ENCODE measurements at regions not wholly inside any gene's neighbourhood (a gene's known extent, or its start where the extent isn't known, plus 50 kb on each side); places are given as distances from the start of the nearest gene placed in this dataset.
"Not testable (repeated sequence)": the region's sequence is repeated elsewhere in the genome, so short reads cannot be mapped to it uniquely, and the experiment has no call there.

DNA sequence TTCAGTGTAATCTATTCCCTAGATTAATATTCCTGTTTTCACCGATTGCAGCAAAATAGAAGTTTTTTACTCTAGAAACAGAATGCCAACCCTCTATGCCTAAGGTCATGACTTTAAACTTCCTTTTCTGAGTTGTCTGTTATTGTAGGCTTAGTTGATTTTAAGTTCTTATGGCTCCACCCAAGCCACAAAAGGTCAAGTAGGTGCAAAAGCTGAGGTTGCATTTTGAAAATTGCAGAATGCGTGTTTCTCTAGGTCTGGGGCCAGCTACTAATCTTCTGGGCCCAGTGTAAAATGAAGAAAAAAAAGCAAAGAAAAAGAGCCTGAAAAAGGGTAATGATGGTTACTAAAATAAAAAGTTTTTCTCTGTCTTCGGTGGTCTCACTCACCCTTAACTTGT is 635.7 kb upstream of the FAM98A start:
- H3K4me1 ChIP-seq (ENCODE audit: insufficient read depth, low read length, poor library complexity, severe bottlenecking), result no peaks in the 10 kb centered on the region
- ChIA-PET CTCF (ENCODE audit: unreplicated experiment) (no interaction called here), POLR2A (no interaction called here)
- no peak overlapping the region for H2AFZ ChIP-seq (ENCODE audit: low read length)
- H3K27ac ChIP-seq (ENCODE audit: low read depth, low read length, poor library complexity, severe bottlenecking), result no peak overlapping the region
- intact Hi-C loops (cut with micrococcal nuclease; ENCODE audit: unreplicated experiment), result no loop called here
- BruUV-seq (replicated peaks), result no TSS peak
- TF ChIP-seq, protein P1, sequence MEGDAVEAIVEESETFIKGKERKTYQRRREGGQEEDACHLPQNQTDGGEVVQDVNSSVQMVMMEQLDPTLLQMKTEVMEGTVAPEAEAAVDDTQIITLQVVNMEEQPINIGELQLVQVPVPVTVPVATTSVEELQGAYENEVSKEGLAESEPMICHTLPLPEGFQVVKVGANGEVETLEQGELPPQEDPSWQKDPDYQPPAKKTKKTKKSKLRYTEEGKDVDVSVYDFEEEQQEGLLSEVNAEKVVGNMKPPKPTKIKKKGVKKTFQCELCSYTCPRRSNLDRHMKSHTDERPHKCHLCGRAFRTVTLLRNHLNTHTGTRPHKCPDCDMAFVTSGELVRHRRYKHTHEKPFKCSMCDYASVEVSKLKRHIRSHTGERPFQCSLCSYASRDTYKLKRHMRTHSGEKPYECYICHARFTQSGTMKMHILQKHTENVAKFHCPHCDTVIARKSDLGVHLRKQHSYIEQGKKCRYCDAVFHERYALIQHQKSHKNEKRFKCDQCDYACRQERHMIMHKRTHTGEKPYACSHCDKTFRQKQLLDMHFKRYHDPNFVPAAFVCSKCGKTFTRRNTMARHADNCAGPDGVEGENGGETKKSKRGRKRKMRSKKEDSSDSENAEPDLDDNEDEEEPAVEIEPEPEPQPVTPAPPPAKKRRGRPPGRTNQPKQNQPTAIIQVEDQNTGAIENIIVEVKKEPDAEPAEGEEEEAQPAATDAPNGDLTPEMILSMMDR (conservative IDR thresholded peaks at IDR 0.05; ENCODE audit: low read length), result no peak
- no peak for TF ChIP-seq EZH2phosphoT487 (IDR thresholded peaks at IDR 0.05; ENCODE audit: borderline replicate concordance, low read depth, low read length)
- H3K4me3 ChIP-seq (ENCODE audit: low read depth, low read length, poor library complexity, severe bottlenecking), result no peak overlapping the region
- no peak for DNase-seq (ENCODE audit: low spot score)
- no peaks in the 10 kb centered on the region for H3K9me2 ChIP-seq (ENCODE audit: insufficient read depth, low read length)
- H3K9me3 ChIP-seq (ENCODE audit: low read length), result no peaks in the 10 kb centered on the region
- no peaks in the 10 kb centered on the region for H4K20me1 ChIP-seq (ENCODE audit: insufficient read depth, low read length)
- H3K4me2 ChIP-seq (ENCODE audit: low read length), result no peak overlapping the region
- no peaks in the 10 kb centered on the region for H3K79me2 ChIP-seq (ENCODE audit: insufficient read depth, low read depth, low read length)
- H3K36me3 ChIP-seq (ENCODE audit: insufficient read depth, low read length), result no peaks in the 10 kb centered on the region

DNA sequence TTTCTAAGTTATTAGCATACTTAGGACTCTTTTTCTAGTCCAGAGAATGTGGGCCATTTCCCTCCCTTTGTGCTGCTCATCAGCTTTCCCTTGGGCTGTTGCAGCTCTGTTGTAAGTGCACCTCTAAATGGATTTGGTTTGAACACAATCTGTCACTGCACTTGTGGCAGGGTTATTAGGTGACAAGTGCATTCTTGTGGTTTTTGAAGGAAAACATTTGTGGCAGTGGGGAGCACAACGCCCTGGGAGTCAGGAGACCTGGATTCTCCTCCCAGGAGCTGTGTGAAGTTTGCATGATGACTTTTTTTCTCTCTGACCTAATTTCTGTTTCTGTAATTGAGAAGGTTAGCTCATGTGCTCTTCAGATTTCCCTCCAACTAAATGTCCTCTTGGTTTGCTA is 630.9 kb upstream of the FAM98A start:
- CTCF ChIA-PET (ENCODE audit: unreplicated experiment), result no interaction called here
- Histone ChIP-seq H3K79me2 (ENCODE audit: insufficient read depth, low read depth, low read length) (no peaks in the 10 kb centered on the region), H3K4me1 (ENCODE audit: insufficient read depth, low read length, poor library complexity, severe bottlenecking) (no peaks in the 10 kb centered on the region), H3K36me3 (ENCODE audit: insufficient read depth, low read length) (no peaks in the 10 kb centered on the region), H2AFZ (ENCODE audit: low read length) (no peak overlapping the region), H3K9me3 (ENCODE audit: low read length) (no peaks in the 10 kb centered on the region), H3K4me3 (ENCODE audit: low read depth, low read length, poor library complexity, severe bottlenecking) (no peak overlapping the region), H3K27ac (ENCODE audit: low read depth, low read length, poor library complexity, severe bottlenecking) (no peak overlapping the region), H3K9me2 (ENCODE audit: insufficient read depth, low read length) (no peaks in the 10 kb centered on the region; the same call in 1 of the 2 replicates), H4K20me1 (ENCODE audit: insufficient read depth, low read length) (no peaks in the 10 kb centered on the region), H3K4me2 (ENCODE audit: low read length) (no peak overlapping the region)
- intact Hi-C loops (cut with micrococcal nuclease; ENCODE audit: unreplicated experiment), result no loop called here
- TF ChIP-seq, protein P1 (conservative IDR thresholded peaks at IDR 0.05; ENCODE audit: low read length), result no peak
- POLR2A ChIA-PET, result no interaction called here
- no TSS peak for BruUV-seq (replicated peaks)
- DNase-seq (ENCODE audit: low spot score), result no peak

DNA sequence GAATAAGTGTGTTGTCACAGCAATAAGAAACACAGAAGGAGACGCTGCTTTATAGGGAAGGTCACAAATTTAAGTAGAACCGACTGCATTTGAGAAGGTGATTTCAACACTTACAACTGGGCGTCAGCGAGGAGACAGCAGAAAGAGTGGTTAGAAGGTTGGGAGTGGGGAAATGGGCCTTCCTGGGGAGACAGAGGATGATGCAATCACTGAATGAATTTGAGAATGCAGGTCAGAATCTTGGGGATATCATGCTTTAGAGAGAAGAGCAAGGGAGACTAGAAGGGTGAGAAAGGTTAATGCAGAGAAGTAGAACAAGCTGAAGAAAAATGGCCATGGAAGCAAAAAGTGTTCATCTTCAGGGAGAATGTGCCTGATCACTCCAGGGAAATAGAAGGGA is 616.1 kb upstream of the FAM98A start:
- DNase-seq (ENCODE audit: low spot score), result no peak
- intact Hi-C loops (cut with micrococcal nuclease; ENCODE audit: unreplicated experiment), result no loop called here
- Histone ChIP-seq H4K20me1 (ENCODE audit: insufficient read depth, low read length) (no peaks in the 10 kb centered on the region), H3K79me2 (ENCODE audit: insufficient read depth, low read depth, low read length) (no peaks in the 10 kb centered on the region), H3K9me2 (ENCODE audit: insufficient read depth, low read length) (no peaks in the 10 kb centered on the region), H3K4me1 (ENCODE audit: insufficient read depth, low read length, poor library complexity, severe bottlenecking) (no peaks in the 10 kb centered on the region), H3K27ac (ENCODE audit: low read depth, low read length, poor library complexity, severe bottlenecking) (no peak overlapping the region), H3K4me2 (ENCODE audit: low read length) (no peak overlapping the region), H3K36me3 (ENCODE audit: insufficient read depth, low read length) (no peaks in the 10 kb centered on the region), H2AFZ (ENCODE audit: low read length) (no peak overlapping the region), H3K4me3 (ENCODE audit: low read depth, low read length, poor library complexity, severe bottlenecking) (no peak overlapping the region), H3K9me3 (ENCODE audit: low read length) (no peaks in the 10 kb centered on the region)
- BruUV-seq (replicated peaks), result no TSS peak
- POLR2A ChIA-PET, result no interaction called here
- TF ChIP-seq, protein P1 (conservative IDR thresholded peaks at IDR 0.05; ENCODE audit: low read length), result no peak
- no peak for TF ChIP-seq EZH2phosphoT487 (IDR thresholded peaks at IDR 0.05; ENCODE audit: borderline replicate concordance, low read depth, low read length)
- CTCF ChIA-PET (ENCODE audit: unreplicated experiment), result no interaction called here

DNA sequence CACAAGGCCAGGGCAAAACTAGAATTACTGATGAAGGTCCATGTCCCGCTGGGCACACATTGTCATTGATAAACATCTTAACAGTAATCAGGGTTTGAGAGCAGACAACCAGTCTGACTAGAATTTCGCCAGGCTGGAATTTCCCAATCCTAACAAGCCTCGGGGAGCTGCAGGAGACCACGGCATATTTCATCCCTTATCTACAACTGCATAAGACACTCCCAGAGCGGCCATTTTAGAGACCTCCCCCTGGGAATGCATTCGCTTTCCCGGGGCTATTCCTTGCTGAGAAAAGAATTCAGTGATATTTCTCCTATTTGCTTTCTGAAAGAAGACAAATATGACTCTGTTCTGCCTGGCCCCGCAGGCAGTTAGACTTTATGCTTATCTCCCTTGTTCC is 611.3 kb upstream of the FAM98A start:
- not testable (repeated sequence) for BruUV-seq (replicated peaks)

More for the DNA sequence above, 611.3 kb upstream of the FAM98A start:
- H3K27ac ChIP-seq (ENCODE audit: low read depth, low read length, poor library complexity, severe bottlenecking); H3K4me2 ChIP-seq (ENCODE audit: low read length); H4K20me1 ChIP-seq (ENCODE audit: insufficient read depth, low read length); H3K4me1 ChIP-seq (ENCODE audit: insufficient read depth, low read length, poor library complexity, severe bottlenecking); H3K4me3 ChIP-seq (ENCODE audit: low read depth, low read length, poor library complexity, severe bottlenecking); H2AFZ ChIP-seq (ENCODE audit: low read length); H3K9me3 ChIP-seq (ENCODE audit: low read length); H3K9me2 ChIP-seq (ENCODE audit: insufficient read depth, low read length); intact Hi-C loops (cut with micrococcal nuclease; ENCODE audit: unreplicated experiment); H3K79me2 ChIP-seq (ENCODE audit: insufficient read depth, low read depth, low read length); CTCF ChIA-PET (ENCODE audit: unreplicated experiment); H3K36me3 ChIP-seq (ENCODE audit: insufficient read depth, low read length): not testable (repeated sequence)
- POLR2A ChIA-PET, result interaction anchor here (1.0 kb wide), 1 partner anchor 7 kb away, joined by 3 read pairs; no protein-coding TSS in a partner anchor
- DNase-seq (ENCODE audit: low spot score), result peak; percentile 10

All from OCI-LY7 (cell line).